Skeletal muscle satellite cell (primary cell): ENCODE measurements at regions not wholly inside any gene's neighbourhood (a gene's known extent, or its start where the extent isn't known, plus 50 kb on each side); places are given as distances from the start of the nearest gene placed in this dataset.

Experiments used
- H3K27me3 ChIP-seq: 2 replicates; pipeline ENCODE4 v1.7.0; 2013; ENCODE audit warnings: low read length; ENCODE audit not compliant: control insufficient read depth, insufficient read depth
- H3K36me3 ChIP-seq: 2 replicates; pipeline ENCODE4 v1.7.0; 2013; ENCODE audit warnings: mild to moderate bottlenecking, control low read depth, low read length; ENCODE audit not compliant: insufficient read depth
- H3K4me1 ChIP-seq: 2 replicates; pipeline ENCODE4 v1.7.0; 2013; ENCODE audit warnings: low read length; ENCODE audit not compliant: control insufficient read depth, insufficient read depth
- H3K4me2 ChIP-seq: 2 replicates; pipeline ENCODE4 v1.7.0; 2013; ENCODE audit warnings: mild to moderate bottlenecking, low read length
- H3K4me3 ChIP-seq: 2 replicates; pipeline ENCODE4 v1.7.0; 2013; ENCODE audit warnings: low read length
- H3K9ac ChIP-seq: 2 replicates; pipeline ENCODE4 v1.7.0; 2013; ENCODE audit warnings: mild to moderate bottlenecking, low read depth, low read length, moderate library complexity
- H3K9me3 ChIP-seq: replicated peaks from 2 replicates; pipeline ENCODE4 v1.7.0; 2013; ENCODE audit warnings: mild to moderate bottlenecking, control low read depth, low read length

DNA sequence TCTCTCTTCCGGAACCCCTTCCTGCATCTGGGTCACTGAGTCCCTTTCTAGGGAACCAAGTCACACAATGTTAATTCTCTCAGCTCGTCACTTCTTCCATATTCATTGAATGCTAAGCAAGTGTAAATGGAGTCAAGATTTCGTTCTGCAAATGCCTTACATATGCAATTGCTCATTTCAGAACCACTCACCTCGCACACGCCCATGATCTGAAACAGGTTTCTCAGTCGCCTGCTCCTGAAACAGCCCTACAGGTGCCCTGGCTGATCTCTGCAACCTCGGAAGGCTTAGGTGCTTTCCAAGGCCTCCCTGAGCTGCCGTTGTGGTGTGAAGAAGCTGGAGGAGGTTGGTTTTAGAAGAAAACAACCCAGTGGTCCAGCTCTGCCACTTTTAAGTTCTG lies 100.8 kb upstream of the MSX1 start:
- Histone ChIP-seq H3K9me3 (no peaks in the 10 kb centered on the region), H3K36me3 (no peaks in the 10 kb centered on the region), H3K9ac (no peak overlapping the region), H3K27me3 (peaks cover 39% of the 10 kb centered on the region), H3K4me3 (no peak overlapping the region), H3K4me2 (no peak overlapping the region), H3K4me1 (no peaks in the 10 kb centered on the region)

DNA sequence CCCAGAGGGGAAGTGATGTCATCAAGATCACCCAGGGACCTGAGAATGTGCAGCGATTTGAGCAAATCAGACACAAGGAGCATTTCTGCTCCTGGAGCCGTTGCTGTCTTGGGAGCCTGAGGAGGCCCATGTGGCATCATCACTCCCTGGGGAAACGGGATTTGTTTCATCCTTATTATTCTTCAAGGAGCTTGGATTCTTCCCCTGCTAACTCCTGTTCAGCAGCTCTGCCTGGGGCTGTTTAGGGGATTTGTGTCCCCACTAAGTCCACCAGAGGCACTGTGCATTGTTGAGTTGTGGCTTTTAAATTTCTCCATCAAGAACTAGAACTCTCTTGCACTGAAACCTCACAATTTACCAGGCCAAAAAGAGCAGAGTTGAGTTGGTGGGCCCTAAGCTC lies 104.2 kb upstream of the MSX1 start:
- Histone ChIP-seq H3K27me3 (peaks cover 45% of the 10 kb centered on the region), H3K9ac (no peak overlapping the region), H3K4me2 (no peak overlapping the region), H3K4me1 (no peaks in the 10 kb centered on the region), H3K36me3 (no peaks in the 10 kb centered on the region), H3K9me3 (no peaks in the 10 kb centered on the region), H3K4me3 (no peak overlapping the region)

DNA sequence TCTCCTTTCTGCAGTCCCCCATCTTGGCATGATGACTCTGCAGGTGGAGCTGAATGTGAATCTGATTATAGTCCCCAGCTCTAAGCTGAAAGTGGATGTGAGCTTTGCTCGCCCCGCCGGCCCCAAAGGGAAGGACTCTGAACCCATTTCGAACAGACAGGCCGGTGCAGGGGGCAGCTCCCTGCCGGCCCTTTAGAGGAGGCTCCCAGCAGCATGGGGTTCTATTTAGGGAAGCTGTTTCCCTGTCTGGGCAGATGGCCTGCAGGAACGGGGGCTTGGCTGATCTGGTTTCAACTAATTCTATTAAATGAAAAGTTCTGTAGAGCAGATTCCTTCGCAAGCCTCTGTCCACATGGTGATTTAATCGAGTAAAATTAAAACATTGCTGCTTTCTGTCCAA lies 104.8 kb upstream of the MSX1 start:
- Histone ChIP-seq H3K4me1 (no peaks in the 10 kb centered on the region), H3K36me3 (no peaks in the 10 kb centered on the region), H3K4me2 (no peak overlapping the region), H3K9me3 (no peaks in the 10 kb centered on the region), H3K9ac (no peak overlapping the region), H3K27me3 (peaks cover 42% of the 10 kb centered on the region), H3K4me3 (no peak overlapping the region)

DNA sequence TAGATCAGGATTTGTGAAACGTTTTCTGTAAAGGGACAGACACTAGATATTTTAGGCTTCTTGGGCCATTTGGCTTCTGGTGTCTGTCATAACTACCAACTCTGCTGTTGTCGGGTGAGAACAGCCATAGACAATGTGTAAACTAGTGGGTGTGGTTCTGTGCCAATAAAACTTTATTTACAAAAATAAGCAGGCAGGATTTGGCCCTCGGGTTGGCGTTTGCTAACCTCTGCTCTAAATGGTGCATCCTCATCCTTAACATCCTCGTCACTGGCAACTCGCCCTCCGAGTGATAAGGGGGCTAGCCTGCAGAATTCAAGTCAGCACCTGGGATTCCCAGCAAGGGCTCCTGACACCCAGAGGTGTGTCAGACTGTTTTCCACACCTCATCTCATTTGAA lies 105.8 kb upstream of the MSX1 start:
- H3K9me3 ChIP-seq, result no peaks in the 10 kb centered on the region
- no peak overlapping the region for H3K4me3 ChIP-seq
- peaks cover 36% of the 10 kb centered on the region for H3K27me3 ChIP-seq
- no peak overlapping the region for H3K4me2 ChIP-seq
- no peaks in the 10 kb centered on the region for H3K36me3 ChIP-seq
- H3K4me1 ChIP-seq, result no peaks in the 10 kb centered on the region
- no peak overlapping the region for H3K9ac ChIP-seq

DNA sequence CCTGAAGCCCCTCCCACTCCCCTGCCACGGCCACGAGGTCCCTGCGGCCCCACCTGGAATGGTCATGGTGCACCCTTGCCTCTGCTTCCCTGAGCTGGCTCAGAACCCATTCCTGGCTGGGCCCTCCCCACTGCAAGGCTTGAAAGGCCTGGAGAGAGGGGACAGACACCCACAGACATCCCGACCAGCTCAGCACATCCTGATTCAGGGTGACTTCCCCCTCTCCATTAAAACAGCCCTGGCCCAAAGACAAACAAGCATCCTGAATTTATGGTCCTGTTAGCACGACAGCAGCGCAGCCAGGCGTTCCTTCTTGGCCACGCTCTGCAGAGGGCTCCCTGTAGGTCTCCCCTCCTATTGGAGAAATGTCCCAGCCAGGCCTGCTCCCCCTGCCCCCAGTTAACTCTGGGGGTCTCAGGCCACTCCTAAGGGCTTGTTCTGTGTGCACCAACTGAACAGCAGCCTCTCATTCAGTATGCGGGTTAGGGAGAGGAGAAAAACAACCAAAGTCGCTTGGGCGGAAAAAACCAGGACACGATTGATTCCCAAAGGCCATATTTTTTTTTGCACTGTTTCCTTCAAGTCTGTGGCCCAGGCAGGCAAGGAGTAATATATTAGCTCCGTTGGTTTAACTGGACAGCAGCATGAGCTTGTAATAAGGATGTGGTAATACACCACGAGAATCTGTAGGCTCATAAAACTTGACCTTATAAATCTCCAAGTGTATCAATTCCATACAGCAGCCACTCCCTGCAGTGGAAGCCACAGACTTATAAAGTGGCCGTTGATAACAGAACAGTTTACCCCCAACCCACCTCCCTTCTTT lies 106.7 kb upstream of the MSX1 start:
- H3K4me1 ChIP-seq, result no peaks in the 10 kb centered on the region
- peaks cover 32% of the 10 kb centered on the region for H3K27me3 ChIP-seq
- no peak overlapping the region for H3K9ac ChIP-seq
- H3K36me3 ChIP-seq, result no peaks in the 10 kb centered on the region
- H3K4me2 ChIP-seq, result no peak overlapping the region
- H3K4me3 ChIP-seq, result no peak overlapping the region
- no peaks in the 10 kb centered on the region for H3K9me3 ChIP-seq

DNA sequence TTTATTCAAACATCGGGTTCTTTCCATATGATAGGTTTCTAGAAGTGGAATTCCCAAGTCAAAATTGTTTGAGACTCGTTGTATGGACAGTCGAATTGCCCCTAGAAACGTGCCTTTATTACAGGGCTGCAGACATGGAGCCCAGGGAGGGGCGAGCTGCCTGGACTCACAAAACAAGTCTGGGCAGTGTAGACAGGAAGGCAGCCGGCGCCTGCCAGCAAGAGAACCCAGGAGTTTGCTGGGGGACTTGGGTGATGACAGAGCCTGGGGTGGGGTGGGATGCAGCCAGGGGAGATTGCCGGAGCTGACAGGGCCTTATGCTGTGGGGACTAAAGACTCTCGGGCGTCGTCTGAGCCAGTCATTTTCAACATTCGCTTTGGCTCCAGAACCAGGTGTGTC lies 107.4 kb upstream of the MSX1 start:
- Histone ChIP-seq H3K36me3 (no peaks in the 10 kb centered on the region), H3K4me1 (no peaks in the 10 kb centered on the region), H3K9me3 (no peaks in the 10 kb centered on the region), H3K9ac (no peak overlapping the region), H3K4me3 (no peak overlapping the region), H3K4me2 (no peak overlapping the region), H3K27me3 (peaks cover 32% of the 10 kb centered on the region)

DNA sequence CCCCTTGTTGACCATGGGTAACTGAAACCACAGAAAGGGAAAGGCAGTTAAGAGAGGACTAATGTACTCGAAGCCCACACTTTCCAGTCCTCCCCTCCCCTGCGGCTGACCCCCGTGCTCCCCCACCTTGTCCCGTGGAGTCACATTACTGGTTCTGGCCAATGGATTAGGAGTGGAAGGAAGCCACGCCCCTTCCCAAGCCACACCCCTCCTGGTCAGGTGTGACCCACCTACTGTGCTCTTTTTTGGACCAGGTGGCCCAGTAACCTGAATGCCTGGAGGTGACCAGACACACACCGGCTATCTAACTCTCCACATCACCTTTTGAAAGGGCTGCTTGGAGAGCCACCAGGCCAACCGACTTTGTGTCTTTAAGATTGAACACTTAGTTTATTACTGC lies 109.3 kb upstream of the MSX1 start:
- H3K9ac ChIP-seq, result no peak overlapping the region

DNA sequence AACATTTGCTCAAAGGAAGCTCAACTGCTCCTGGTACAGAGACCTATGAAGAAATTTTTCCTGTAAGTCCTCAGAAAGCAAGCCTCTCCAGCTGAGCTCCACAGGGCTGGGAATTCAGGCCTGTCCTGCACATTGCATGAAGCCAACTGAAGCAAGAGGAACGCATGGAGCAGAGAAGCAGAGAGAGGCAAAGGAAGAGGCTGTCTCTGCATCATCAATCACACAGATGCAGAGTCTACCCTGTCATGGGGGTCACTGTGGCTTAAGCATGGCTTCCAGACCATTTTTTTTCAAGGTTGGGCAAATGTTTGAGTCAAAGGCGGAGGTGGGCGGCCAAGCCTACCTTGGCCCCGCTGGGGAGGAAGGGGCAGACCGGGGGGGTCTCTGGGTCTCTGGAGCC lies 110.3 kb upstream of the MSX1 start:
- Histone ChIP-seq H3K4me3 (no peak overlapping the region), H3K4me1 (no peaks in the 10 kb centered on the region), H3K9me3 (peaks cover 4% of the 10 kb centered on the region), H3K27me3 (peaks cover 10% of the 10 kb centered on the region), H3K36me3 (no peaks in the 10 kb centered on the region), H3K9ac (no peak overlapping the region), H3K4me2 (no peak overlapping the region)

More for the DNA sequence above, 109.3 kb upstream of the MSX1 start:
- Histone ChIP-seq H3K9me3 (peaks cover 4% of the 10 kb centered on the region), H3K4me2 (no peak overlapping the region), H3K4me3 (no peak overlapping the region), H3K36me3 (no peaks in the 10 kb centered on the region), H3K27me3 (peaks cover 20% of the 10 kb centered on the region), H3K4me1 (no peaks in the 10 kb centered on the region)

DNA sequence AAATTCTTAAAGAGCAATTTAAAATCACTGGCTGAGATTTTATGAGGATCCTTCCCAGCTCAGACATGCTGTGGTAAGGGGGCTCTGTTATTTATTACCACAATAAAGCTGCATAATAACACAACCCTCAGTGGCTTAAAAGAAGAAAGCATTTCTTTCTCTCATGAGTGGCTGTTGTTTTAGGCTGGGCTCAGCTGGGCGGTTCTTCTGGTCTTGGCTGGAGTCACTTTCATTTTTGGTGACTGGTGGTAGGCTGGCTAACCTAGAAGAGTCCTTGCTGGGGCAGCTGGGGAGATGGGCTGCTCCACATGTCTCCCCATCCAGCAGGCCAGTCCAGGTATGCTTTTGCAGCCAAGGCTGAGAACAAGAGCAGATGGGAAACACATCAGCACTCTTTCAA lies 113.0 kb upstream of the MSX1 start:
- Histone ChIP-seq H3K9ac (no peak overlapping the region), H3K36me3 (no peaks in the 10 kb centered on the region), H3K4me3 (no peak overlapping the region), H3K9me3 (peaks cover 4% of the 10 kb centered on the region), H3K27me3 (peaks cover 9% of the 10 kb centered on the region), H3K4me1 (no peaks in the 10 kb centered on the region), H3K4me2 (no peak overlapping the region)

DNA sequence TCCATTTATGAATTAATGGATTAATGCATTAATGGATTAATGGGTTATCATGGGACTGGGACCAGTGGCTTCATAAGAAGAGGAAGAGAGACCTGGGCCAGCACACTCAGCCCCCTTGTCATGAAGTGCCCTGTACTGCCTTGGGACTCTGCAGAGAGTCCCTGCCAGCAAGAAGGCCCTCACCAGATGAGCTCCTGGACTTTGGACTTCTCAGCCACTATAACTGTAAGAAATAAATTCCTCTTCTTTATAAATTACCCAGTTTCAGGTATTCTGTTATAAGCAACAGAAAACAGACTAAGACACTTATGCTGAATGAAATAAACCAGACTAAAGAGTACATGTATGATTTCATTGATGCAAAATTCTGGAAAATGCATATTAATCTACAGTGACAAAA lies 119.4 kb upstream of the MSX1 start:
- H3K4me1 ChIP-seq, result no peaks in the 10 kb centered on the region
- H3K9me3 ChIP-seq, result no peaks in the 10 kb centered on the region
- peaks cover 28% of the 10 kb centered on the region for H3K27me3 ChIP-seq
- H3K9ac ChIP-seq, result no peak overlapping the region
- H3K36me3 ChIP-seq, result no peaks in the 10 kb centered on the region
- H3K4me2 ChIP-seq, result no peak overlapping the region
- no peak overlapping the region for H3K4me3 ChIP-seq

DNA sequence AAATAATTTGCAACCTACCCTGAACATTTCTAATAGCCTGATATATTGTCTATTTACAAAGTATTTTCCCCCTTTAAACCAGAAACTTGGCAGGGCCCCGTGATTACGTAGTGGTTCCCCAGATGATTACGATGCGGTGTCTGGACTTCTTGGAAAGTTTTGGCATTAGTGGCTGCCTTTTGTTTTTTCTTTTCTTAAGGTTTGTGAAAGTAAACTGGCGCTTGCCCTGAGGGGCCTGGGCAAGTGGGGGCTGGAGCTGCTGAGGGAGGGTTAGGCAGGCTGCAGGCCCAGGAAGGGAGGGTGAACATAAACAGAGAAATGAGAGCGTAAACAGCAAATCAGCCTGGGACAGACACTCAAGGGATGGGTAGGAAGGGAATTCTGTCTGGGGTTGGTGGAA lies 123.6 kb upstream of the MSX1 start:
- no peaks in the 10 kb centered on the region for H3K4me1 ChIP-seq
- H3K36me3 ChIP-seq, result no peaks in the 10 kb centered on the region
- no peak overlapping the region for H3K4me3 ChIP-seq
- no peak overlapping the region for H3K9ac ChIP-seq
- H3K27me3 ChIP-seq, result peaks cover 46% of the 10 kb centered on the region
- H3K9me3 ChIP-seq, result no peaks in the 10 kb centered on the region
- H3K4me2 ChIP-seq, result no peak overlapping the region

DNA sequence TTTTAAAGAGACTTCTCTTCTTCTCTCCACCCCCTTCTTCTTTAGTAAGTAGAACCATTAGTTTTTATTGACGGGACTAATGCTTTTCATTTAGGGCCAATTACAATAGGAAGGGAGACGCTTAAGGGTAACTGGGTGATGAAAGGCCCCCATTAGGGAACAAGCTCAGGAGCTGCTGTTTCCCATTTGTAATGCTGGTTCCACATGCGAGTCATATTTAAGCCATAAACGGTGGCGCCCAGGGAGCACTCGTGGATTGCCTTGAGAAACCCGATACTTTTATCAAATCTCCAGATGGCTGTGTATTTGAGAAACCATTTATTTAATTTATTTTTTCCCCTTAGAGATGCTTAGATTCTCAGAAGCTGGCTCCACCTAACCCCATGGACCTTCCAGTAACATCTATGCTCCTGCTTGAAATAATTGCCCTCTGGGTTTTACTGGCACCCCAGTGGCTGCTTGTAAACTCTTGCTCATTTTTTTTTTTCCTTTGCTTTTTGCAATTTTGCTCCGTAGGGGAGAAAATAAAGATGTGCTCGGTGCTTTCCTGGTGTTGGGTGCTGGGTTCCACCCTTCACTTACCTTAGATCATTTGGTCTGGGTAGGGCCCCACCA lies 124.2 kb upstream of the MSX1 start:
- no peak overlapping the region for H3K4me2 ChIP-seq
- no peak overlapping the region for H3K4me3 ChIP-seq
- H3K9ac ChIP-seq, result no peak overlapping the region
- no peaks in the 10 kb centered on the region for H3K36me3 ChIP-seq
- H3K27me3 ChIP-seq, result peaks cover 43% of the 10 kb centered on the region
- no peaks in the 10 kb centered on the region for H3K9me3 ChIP-seq
- no peaks in the 10 kb centered on the region for H3K4me1 ChIP-seq
